ENCODE measurements at regions not wholly inside any gene's neighbourhood (a gene's known extent, or its start where the extent isn't known, plus 50 kb on each side); places are given as distances from the start of the nearest gene placed in this dataset.
"Not testable (repeated sequence)": the region's sequence is repeated elsewhere in the genome, so short reads cannot be mapped to it uniquely, and the experiment has no call there.

GRCh38 chr6:120748574-120748973, 585.7 kb downstream of the TBC1D32 start:
- TF ChIP-seq CTCF (IDR thresholded peaks at IDR 0.05; ENCODE audit: low read depth, low read length); EZH2phosphoT487 (IDR thresholded peaks at IDR 0.05; ENCODE audit: low read depth): not testable (repeated sequence)
